HG02885 (cell line): ENCODE measurements at regions not wholly inside any gene's neighbourhood (a gene's known extent, or its start where the extent isn't known, plus 50 kb on each side); places are given as distances from the start of the nearest gene placed in this dataset.
"Not testable (repeated sequence)": the region's sequence is repeated elsewhere in the genome, so short reads cannot be mapped to it uniquely, and the experiment has no call there.

ENCODE experiments used
- ATAC-seq: cut with Tn5 transposase; IDR thresholded peaks from one replicate; pipeline ENCODE4 v1.9.1; 2021; ENCODE audit warnings: mild to moderate bottlenecking; ENCODE audit not compliant: unreplicated experiment, poor library complexity

DNA sequence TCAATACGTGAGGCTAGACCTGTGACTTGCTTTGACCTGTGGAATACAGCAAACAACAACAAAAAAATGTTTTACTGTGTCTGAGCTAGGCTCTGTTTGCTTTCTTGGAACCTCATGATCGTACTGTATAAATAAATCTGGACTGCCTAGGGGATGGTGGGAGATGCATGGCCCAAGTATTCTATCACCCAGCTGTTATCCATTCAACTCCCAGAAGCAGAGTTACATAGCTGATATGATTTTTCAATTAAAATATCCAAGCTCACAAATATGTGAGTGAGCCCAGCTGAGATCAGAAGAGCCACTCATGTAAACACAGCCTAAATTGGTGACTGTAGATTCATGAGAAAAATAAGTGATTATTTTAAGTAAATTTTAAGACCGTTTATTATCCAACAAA, 154.1 kb upstream of the THUMPD2 start:
- ATAC-seq, result no peak

DNA sequence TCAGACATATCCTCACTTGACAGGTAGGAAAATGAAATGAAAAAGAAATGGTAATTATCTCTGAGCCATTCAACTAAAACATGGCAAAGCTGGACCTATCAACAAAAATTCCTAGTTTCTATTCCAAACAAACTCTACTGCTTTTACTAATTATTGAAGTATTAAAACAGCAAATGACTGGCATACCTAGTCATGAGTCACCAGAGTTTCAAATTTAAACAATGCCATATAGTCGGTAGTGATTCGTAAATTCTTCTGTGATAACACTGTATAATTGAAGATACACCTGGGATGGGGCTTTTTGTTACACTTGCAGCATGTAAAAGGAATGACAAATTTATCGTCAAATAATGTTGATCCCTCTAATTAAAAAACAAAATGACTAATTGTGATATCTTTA, 153.1 kb upstream of the THUMPD2 start:
- ATAC-seq, result no peak

DNA sequence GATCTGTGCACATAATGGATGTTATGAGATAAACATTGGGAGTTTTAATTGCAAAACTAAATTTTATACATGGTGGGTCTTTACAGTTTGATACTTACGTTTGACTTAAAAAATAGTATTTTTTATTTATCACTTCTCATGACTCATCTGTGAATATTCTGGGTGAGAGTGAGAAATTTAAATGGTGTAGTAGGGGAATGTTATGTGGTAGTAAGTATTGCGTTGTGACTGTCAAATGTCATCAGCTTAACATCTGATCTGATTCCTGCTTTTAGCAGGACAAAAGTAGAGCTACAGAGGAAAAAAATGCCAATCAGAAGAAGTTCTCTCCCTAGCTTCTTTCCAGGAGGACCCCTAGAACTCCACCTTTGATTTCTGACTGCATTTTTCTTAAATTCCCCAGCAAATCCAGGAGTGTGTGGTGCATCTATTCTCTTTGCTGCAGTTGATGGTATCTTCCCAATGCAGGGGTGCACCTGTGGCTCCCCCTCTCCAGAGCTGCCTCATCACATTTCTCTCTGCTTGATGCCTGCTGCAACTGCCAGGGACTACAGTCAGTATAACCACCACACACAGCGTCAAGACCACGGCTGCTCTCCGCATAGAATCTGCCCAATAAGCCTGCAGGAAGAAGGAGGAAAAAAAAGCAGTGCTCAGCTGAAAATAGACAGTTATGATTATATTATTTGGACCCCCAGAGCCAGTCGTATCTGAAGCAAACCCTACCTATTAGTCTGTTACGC, 151.3 kb upstream of the THUMPD2 start:
- no peak for ATAC-seq

DNA sequence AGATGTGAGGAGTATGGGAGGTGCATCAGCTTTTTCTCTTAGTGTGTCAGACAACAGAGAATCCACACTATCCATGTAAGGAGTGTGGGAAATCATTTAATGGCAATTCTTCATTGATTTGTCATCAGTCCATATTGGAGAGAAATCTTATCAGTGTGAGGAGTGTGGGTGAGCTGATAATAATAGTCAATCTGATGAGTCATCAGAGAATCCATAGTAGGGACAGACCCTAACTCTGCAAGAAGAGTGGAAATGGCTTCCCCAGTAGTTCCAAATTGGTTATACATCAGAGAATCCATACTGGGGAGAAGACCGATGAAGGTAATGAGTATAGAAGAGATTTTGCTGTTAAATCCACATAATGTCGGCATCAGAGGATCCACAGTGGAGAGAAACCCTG, 150.5 kb upstream of the THUMPD2 start:
- no peak for ATAC-seq

DNA sequence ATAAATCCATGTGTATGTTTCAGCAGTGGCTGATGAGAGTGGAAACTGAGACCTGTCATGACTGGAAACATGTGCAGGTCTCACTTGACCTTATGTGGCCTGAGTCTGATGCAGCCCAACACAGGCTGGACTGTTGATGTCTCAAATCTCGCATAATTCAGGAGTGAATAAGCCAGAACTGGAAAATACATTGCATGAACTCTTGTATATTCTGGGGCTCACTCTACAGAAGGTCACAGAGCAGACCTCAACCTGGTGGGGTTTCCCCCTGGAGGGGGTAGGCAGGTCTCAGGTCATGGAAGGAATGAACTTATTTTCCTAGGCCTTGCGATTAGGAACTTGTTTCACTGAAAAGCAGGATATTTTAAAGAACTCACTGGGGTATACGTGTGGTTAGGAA, 146.3 kb upstream of the THUMPD2 start:
- ATAC-seq, result no peak

DNA sequence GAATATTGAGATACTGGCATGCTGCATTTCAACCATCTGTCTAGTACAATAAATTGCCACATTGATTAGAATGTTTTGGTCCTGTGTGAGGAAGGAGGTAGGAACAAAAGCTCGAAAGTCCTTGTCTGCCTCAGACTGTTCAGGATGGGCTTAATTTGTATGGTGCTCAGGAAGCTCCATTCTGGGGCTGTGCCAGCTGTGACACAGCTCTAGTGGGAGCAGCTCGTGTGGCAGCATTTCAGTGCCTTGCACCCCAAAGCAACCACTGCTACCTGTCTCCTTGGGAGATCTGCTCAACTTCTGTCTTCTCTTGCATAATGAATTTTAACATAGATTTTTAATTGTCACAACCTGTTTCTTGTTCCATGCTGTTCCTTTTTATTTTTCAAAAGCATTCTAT, 144.4 kb upstream of the THUMPD2 start:
- no peak for ATAC-seq

DNA sequence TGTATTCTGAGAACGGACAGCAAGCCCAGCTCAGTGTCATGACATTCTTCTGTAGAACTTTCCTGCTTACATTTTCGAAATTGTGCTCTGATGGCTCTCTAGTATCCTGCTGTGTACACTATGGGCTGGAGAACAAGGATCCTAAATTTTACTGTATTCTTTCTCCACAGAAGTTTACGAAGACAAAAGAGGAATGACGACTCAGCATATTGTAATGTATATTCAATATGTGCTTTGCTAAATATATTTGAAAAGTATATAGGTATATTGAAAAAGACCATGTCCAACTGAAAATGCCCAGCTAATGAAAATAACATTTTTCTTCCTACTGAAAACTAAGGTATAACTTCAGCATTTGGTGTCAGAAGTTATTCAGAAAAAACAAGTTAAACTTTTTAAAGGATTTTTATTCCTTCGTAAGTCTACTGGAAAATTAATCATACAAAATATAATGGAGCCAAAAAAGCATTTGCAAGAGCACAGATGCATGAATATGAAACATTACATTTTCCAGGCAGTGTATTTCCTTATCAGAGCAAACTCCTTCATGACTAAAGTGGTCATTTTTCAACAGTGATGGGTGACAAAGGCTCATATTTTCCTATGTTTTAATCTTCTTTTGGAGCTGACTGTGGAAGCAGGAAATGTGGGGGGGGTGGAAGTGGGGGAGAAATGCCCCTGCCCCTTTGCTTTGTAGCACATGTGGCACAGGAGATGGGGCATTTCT, 143.8 kb upstream of the THUMPD2 start:
- no peak for ATAC-seq

DNA sequence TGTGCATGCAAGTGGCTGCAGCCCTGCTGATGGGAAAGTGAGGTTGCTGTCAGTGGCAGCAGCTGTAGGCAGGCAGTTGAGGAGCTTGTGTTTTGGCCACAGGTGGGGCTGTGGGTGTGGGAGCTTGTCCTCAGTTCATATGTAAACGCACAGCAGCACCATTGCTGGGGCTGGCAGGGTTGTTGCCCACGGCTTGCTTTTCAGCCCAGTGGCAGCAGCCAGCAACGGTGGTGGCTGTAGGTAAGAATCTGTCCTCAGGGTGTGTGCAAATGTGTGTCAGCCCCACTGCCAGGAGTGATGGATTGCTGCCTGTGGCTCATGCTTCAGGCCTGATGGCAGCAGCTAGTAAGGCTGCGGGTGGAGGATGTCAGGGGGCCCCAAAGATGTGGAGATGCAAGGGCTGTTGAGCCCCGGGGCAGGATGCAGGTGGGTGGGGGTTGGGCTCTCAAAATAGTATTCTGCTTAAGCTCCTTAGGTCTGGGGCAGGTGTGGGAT, 141.3 kb upstream of the THUMPD2 start:
- no peak for ATAC-seq

DNA sequence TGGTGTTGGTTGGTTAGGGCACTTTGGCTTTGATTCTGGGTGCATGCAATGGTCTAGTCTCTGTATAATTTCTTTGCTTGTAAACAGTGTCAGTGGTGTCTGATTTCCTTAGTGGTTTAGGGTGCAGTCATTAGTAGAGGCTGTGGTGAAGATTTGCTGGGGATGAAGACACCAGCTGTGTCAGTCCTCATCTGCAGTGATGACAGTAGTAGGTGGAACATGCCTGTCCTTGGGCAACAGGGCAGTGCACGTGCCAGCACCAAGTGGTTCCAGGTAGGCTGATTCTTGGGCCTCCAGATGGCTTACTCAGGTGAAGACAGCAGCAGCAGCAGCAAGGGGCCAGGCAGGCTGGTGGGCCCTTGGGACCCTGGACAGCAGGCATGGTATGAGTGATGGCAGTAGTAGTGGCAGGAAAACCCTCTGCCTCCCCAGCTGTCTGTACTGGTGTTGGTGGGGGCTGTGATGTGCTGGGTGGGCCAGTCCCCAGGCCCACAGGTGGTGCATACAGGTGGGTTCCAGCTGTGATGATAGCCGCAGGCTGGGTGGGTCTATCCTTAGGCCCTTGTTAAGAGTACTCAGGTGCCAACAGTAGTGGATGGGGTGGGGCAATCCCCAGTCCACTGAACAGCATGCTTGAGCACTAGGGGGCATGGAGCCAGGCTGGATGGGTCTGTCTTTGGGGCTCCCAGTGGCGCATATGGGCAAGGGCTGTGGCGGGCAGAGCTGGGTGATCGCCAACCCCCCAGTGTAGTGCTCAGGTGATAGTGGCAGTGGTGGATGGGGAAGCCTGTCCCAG, 140.7 kb upstream of the THUMPD2 start:
- no peak for ATAC-seq

DNA sequence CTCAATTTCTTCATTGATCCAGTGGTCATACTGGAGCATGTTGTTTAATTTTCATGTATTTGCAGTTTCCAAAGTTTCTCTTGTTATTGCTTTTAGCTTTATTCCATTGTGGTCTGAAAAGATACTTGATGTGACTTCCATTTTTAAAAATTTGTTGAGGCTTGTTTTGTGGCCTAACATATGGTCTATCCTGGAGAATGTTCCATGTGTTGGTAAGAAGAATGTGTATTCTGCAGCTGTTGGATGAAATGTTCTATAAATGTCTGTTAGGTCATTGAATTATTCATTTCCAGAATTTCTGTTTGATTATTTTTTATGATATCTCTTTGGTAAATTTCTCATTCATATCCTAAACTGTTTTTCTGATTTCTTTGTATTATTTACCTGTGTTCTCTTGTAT, 139.8 kb upstream of the THUMPD2 start:
- no peak for ATAC-seq

DNA sequence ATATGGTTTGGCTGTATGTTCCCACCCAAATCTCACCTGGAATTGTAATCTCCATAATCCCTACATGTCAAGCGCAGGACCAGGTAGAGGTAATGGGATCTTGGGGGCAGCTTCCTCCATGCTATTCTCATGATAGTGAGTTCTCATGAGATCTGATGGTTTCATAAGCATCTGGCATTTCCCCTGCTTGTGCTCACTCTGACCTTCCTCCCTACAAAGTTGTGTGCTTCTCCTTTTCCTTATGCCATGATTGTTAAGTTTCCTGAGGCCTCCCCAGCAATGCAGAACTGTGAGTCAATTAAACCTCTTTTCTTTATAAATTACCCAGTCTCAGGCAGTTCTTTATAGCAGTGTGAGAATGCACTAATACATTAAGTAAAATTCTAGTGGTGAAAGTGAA, 138.3 kb upstream of the THUMPD2 start:
- ATAC-seq, result not testable (repeated sequence)

DNA sequence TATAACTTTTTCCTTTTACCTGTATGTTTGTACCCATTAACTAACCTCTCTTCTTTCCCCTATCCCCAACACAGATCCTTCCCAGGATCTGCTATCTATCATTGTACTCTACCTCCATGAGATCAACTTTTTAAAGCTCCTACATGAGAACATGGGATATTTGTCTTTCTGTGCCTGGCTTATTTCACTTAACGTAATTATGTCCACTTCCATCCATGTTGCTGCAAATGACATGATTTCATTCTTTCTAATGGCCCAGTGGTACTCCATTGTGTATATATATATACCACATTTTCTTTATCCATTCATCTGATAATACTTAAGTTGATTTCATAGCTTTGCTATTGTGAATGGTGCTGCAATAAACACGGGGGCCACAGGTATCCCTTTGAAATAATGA, 135.9 kb upstream of the THUMPD2 start:
- no peak for ATAC-seq

DNA sequence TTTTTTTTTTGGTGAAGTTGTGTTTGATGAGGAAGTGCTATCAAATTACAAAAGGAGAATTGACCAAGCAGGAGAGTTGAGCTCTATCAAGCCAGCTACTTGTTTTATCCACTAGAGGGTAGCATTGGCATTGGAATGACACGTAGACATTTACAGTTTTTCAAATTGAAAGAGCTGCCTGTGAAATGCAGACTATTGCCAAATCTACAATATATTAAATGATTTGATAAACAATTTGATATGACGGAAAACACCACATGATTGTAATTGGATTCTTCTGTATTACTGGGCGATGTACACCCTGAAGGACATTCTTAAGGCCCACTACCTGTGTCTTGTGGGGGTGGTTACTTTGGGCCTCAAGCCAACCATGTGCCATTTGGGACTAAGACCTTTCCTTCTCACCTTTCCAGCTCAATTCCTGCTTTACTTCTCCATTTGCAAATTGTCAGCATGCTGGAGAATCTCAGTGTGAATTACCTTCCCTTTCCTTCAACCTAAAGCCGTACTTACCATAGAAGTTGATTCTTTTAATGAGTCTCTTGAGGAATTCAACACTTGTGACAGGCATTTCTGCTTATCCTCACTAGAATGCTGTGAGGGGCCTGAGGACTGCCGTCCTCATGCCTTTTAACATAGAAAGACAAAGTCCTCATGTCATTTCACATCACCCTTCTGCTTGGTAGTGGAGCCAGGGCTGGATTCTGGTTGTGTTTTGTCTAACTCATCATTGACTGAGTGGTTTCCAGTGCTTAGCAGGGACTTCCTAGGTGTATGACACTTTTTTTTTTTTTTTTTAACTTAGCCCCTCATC, 134.8 kb upstream of the THUMPD2 start:
- peak; percentile 92 for ATAC-seq

DNA sequence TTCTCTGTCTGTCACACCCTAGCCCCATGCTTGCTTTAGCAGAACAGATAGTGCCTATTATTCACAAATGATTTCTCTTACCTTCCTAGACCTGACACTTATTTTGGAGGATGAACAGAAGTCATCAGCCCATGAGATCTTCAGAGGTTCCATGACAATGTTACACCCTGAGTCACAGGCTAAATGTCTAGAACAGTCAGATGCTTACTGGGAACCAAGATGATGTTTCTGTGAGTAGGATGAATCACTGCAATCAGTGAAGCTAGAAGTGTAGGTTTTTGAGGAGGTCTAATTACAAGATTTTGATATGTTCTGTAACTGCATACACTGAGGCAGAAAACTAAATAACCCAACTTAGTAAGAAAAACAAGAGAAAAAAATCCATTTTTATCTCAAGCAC, 123.0 kb upstream of the THUMPD2 start:
- no peak for ATAC-seq

DNA sequence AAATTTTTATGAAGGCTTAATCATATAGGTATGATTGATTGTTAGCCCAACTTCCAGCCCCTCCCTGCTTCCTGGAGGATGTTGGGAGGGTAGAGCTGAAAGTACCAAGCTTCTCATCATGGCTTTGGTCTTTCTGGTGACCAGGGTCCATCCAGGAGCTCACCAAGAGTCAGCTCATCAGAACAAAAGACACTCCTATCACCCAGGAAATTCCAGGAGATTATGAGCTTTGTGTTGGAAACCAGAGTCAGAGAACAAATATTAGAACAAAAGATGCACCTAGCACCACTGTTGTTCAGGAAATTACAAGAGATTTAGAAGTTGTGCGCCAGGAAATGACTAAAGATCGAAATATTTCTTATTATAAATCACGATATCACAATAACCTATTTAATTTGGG, 119.9 kb upstream of the THUMPD2 start:
- no peak for ATAC-seq

DNA sequence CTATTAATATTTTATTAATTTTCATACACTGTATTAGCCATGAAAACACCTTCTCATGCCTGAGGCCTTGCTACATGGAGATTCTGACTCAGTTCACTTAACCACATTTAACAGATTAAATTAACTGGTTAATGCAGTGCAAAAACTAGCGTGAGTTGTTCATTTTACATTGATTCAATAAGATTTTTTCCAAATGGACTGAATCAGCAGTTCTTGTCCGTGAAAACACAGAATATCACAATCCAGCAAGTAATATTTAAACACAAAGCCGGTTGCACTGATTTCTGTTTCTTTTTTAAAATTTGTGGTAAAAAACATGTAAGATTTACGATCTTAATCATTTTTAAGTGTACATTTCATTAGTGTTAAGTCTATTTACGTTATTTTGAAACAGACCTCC, 118.2 kb upstream of the THUMPD2 start:
- ATAC-seq, result no peak

DNA sequence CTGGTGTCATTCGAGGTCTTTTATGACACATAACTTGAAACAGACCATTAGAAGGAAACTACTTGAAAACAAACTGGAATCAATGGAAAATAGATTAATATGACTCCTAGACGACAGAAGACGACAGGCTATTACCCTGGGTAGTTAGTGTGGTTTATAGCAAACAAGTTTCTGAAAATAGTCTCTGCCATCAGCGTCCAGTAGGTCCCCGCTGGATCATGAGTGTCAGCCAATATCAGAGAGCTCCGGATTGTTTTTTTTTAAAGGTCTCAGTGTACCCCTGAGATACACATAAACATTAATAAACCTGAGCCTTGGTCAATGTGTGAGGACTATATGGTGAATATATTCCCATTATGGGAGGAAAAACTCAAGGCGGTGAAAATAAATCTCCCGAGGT, 115.0 kb upstream of the THUMPD2 start:
- ATAC-seq, result no peak

DNA sequence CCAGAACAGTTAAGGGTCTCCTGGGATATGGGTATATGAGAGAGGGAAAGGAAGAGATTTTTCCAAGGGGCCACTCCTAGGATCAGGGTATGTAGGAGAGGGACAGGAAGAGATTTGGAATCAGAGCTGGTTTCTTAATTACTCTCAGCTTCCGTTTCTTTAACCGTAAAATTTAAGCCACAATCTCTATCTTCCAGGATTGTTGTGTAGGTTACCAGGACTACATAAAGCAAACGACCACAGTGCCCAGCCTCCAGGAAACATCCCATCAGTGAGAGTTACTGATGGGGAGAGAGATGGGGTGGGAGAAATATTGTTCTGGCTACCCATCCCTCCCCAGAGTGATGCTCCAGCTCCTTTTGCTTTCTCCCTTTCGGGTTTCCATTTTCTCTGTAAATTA, 114.6 kb upstream of the THUMPD2 start:
- ATAC-seq, result no peak

DNA sequence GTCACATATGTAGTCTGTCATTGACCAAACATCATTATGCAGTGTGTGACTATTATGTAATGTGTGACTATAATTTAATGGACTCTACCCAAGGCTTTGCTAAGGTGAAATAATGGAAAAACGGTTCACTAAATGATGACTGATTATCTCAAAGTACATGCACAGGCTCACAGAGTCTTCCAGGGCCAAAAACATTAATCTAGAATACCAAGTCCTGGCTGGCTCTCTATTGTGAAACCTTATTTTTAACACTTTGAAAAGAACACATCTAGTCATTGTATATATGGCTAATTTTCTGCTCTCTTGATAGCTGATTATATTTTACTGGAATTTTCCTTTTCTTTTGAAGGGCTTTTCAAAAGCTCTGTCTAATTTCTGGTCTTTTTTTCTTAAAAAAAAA, 102.9 kb upstream of the THUMPD2 start:
- no peak for ATAC-seq

DNA sequence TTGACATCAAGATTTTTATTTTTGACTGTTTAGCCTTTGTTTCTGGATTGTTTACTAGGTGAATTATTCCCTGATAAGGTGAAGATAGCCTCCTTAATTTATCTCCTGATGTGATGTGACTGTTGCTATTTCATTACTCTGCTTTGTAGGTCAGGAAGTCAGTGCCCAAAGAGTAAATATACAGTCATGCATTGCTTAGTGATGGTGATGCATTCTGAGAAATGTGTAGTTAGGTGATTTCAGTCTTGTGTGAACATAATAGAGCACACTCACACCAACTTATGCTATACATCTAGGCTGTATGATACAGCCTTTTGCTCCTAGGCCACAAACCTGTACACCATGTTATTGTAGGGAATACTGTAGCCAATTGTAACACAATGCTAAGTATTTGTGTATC, 102.4 kb upstream of the THUMPD2 start:
- ATAC-seq, result no peak
